NCI-H2081 (cell line): ENCODE measurements at regions not wholly inside any gene's neighbourhood (a gene's known extent, or its start where the extent isn't known, plus 50 kb on each side); places are given as distances from the start of the nearest gene placed in this dataset.
A peak's percentile ranks its signal among the peaks of the same experiment; 100 is the strongest.

Source experiments
- DNase-seq, 2 experiments: peaks; one replicate each; lab custom pipeline; 2025; lab: John Stamatoyannopoulos, UW

DNA sequence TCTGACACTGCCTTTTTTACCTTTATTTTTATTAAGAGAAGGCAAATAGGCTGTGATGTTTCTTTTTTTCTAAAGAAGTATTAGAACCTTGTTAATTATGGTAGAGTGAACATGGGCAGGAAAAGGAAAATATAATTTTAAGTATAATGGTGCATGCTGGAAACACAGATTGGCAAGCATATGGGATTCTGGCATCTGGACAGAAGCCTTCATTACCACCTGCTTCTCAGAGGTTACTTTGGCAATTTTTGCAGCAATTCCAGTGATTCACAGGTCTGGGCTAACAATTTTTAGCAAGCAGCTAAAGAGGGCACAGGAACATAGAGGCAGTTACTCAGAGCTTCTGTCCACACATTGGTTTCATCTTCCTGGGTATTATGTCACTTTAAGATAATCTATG is 258.3 kb downstream of the DIPK2A start:
- peak in 1 of 2 experiments; percentile 18 for DNase-seq

DNA sequence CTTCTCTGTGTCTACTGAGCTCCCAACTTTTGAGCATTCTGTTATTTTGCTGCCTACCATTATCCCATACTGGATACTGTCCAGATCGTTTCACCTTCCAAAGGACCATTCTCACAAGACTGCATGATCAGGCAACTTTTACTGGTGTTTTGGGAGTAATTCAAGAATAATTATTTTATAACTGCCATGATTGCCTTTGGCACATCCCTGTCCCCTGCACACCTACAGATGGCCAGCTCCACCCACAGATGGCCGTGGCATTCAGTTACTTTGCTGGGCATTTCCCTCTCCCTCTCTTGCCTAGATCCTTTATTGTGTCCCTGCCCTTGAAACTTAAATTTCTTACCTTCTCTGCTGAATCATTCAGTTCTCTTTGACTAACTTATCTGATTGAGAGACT is 263.9 kb downstream of the DIPK2A start:
- no peak for DNase-seq

DNA sequence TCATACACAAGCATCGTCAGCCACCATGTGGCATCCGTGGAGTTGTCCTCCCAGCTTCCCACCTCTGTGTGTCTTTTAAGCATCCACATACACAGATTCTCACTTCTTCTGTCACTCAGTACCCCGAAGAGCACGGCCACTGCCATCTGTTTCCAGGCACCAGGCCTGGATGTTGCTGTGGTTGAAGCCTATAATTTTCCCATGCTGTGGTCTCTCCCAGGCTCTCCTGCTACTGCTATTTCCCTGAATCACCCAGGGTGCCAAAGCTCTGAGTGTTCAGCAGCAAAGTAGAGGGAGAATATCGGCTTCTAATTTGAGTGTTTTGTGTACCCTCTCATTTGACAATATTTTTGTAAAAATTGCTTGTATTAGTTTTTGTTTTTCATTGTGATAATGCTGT is 265.7 kb downstream of the DIPK2A start:
- peak; percentile 26 to 55 for DNase-seq

DNA sequence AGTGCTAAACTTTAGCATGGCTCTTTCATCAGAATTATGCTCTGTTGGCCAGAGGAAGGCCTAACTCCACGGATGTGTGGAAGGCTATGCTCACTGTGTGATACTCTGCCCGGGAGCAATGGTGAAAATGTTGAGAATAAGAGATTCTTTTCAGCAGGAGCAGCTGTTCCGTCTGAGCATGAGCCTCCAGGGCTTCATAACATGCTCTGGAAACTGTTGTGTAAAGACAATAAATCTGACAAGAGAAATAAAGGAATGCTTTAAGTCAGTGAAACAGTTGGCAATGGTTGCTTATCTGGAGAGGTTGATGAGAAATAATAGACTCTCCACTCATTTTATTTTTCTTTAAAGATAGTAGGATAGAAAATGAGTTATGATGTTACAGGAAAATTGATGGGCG is 269.8 kb downstream of the DIPK2A start:
- DNase-seq = peak; percentile 8 to 19

DNA sequence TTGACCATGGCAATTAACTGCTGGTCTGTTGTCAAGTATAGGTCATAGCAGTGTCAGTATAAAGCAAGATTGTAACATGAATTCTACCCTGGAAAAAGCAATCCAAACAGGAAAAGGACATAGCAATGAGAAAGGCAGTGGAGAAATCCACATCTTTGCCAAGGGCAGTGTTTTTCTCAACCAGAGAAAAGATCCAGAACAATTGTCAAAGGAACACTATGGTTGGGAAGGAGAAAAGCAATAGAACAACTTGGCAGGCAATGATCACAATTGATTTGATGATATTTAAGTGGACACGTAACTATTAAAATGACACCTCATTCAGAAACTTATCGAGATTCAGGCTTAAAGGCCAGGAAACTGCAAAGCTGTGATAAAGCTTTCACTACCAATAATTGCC is 271.1 kb downstream of the DIPK2A start:
- DNase-seq = no peak

DNA sequence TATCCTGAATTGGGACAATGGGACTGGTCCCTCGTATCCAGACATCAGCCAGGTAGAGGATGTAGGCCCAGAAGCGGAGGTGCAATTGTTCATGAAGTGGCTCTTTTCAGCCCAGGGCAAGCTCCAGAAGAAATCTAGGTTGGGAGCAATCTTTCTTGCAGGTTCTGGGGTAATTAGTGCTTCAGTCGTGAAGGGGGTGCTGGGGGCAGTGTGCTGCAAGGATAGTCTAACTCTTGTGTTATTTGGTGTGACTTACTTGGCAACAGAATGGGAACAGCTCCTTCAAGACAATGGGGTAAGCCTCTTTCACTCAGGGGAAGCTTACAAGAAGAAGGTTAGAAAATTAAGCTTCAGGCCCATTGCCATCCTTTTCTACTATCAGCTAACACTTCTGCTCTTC is 273.0 kb downstream of the DIPK2A start:
- no peak for DNase-seq

DNA sequence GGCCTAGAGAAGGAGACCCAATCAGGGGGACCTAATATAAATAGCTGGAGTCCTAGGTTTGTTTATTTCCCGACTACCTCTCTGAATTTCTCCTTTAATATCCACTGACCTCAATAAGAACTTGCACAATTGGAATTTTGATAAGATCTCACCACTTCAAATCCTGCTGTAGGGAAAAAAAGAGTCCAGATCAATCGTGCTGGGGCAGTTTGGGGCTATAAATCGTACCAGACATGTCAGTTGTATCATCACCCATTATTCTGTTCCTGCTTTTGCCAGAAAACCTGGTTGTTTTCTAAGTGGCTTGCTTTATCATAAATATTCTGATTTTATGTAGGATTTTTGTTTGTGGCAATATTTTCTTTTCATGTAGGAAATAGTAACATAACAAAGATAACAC is 281.3 kb downstream of the DIPK2A start:
- no peak for DNase-seq

DNA sequence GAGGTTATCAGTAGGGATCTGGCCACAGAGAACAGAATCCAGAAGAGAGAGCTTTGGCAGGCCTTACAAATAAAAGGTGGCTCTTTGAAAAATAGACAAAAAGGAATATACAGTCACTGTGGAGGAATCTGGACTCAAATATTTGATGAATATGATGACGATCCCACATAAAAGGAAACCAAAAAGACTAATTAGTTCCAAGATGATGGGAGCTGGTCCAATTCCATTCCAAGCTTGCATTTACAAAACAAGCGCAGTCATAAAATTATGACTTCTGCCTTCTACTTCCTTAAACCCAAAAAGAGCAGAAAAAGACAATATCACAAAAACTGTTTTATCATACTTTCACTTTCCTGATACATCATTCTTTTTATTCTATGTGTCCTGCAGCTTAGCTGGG is 285.8 kb downstream of the DIPK2A start:
- DNase-seq = no peak

DNA sequence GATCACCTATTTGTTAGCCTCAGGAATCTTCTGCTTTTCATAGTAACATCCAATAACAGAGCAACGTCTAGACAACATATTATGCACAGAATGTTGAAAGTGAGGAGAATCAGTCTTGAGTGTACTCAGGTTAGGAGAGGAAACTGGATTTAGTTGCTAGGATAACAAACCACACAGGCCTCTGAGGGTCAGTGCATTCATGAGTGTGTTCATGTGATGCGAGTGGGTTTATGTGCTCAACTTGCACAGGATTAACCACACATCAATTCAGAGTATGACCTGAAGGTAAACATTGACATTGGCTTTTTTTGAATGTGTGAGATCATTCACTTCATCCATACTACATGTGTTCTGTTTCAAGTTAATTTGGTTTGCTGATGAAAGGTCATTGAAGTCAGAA is 287.6 kb downstream of the DIPK2A start:
- DNase-seq = no peak

DNA sequence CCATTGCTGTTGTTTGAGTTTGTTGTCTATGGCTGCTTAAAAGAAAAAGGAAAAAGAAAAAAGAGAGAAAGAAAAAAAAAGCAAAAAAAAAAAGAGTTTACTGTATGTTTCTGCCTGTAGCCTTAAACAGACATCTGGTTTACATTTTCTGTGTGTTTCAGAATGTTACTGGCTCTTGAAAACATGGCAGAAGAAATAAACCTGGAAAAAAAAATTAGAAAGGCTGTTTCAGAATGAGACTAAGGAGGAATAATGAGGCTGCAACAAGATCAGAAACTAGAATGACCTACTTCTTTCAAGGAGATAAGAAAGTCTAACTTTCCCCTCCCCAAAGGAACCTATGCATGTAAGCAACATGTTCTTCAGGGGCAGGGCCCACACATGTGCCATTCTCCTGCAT is 292.1 kb downstream of the DIPK2A start:
- DNase-seq = no peak

DNA sequence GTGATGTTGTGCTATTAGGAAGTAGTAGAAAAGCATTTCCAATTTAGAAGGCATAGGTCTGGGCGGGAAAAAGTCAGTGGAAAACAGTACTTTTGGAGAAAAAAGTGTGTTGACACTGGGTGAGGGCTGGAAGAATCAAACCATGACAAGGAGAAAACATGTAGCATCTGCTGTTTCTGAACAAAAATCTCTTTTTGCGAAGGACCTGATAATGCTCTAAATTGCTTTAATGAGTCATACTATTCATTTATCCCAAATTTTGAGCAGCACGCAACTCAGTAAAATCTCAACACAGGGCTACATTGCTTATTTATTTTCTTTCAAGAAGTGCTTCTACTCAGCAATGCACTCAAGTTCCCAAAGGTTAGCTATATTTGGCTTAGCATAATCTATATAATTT is 292.7 kb downstream of the DIPK2A start:
- no peak for DNase-seq

DNA sequence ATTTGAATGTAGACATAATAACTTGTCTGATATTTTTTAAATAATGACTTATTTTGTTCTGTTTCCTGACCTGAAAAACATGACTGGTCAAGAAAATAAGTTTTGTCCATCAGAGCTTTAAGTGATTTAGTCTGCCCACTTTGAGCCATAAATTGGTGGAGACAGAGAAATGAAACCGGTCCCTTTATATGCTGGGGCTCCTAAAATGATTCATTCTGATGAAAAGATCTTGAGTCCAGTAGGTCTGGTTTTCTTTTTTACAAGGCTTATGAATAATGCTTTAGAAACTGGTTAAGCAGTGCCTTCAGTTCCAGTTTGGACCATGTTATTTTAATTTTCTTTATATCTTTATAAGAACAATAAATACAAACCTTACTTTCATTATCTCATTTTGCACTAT is 293.2 kb downstream of the DIPK2A start:
- DNase-seq = no peak

DNA sequence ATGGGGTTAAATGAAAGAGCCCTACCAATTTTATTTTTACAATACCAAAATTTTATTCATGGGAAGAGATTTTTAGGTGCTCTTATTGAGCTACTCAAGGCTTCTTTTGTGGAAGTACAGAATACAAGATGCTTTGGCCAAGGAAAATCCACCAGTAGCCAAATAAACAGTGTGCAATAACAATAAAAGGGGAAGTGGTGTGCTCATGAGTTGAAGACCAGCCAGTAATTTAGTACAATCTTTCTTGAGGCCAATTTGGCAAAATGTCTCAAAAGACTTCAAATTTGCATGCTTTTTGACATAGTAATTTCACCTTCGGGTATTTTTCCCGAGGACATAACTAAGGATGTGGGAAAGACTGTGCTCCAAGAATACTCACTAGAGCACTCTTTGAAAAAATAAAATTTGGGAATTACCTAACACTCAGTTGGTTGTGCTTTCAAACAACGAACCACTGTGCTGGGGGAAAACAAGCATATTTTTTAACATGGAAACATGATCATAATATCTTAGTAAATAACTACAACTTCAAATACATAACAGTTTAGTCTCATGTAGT is 294.0 kb downstream of the DIPK2A start:
- DNase-seq = no peak

DNA sequence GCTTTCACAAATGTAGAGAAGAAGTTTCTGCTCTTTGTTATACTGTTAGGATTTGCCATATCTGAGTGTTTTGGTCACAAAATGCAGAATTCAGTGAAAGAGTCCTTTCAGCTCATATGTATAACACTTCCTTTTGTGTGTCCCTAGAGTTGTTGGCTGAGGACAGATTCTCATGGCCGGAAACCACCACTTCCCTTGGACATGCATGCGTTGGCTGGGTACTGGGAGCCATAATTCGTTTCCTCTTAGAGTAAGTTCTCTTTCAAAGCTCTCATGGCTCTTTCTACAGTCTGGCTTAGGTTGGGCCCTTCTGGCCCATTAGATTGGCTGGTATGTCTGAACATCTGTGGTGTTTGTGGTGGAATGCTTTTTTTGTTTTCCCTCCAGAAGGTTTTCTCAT is 298.5 kb downstream of the DIPK2A start:
- DNase-seq = no peak

DNA sequence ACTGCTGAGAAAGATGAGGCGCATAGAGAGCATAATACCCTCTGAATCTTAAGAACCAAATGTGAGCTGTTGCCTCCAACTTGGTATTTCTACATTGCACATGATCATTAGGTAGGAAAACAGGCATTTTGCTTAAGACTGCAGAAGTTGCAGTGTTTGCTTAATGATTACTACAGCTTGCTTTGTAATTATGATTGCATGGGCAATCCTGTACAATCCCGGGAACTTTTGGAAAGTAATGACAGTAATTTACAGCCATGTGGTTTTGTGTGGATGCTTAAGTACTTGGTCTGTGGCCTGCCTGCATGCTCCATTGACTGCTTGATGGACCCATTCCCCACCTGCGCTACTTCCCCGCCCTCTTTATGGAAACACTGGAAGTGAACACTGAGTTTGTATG is 301.1 kb downstream of the DIPK2A start:
- DNase-seq = peak; percentile 49 to 88

DNA sequence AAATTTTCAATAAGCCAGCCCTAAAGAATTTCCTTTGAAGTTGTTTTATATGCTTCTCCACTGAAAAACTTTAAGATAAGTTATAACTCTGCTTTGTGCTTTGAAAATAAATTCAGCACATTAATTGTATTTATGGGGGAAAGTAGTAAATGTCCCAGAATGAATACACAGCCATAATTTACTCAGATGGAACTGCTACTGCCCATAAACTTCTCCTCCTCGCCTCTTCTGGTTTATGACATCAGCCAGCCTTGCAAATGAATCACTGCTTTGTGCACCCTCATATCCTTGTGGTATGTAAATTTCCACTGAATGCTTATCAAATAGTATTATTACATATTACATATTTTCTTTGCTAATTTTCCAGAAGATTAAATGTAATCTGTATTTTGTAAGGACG is 302.0 kb downstream of the DIPK2A start:
- no peak for DNase-seq

DNA sequence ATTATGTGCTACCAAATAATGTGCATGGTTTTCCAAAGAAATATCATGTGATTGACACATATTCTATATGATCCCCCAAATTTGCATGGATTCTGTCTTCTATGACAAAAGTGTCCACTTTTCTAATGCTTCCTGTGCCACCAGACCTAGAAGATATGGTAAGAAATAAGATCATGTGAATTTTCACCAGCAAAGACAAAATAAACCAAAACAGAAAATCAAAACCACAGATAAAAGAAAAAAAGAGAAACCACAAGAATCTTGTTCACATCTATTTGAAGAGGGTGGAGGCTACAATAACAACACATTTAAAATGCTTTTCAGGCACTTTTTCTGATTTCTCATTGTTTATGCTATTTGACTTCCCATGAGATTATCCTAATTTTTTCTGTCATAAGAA is 303.4 kb downstream of the DIPK2A start:
- DNase-seq = no peak

DNA sequence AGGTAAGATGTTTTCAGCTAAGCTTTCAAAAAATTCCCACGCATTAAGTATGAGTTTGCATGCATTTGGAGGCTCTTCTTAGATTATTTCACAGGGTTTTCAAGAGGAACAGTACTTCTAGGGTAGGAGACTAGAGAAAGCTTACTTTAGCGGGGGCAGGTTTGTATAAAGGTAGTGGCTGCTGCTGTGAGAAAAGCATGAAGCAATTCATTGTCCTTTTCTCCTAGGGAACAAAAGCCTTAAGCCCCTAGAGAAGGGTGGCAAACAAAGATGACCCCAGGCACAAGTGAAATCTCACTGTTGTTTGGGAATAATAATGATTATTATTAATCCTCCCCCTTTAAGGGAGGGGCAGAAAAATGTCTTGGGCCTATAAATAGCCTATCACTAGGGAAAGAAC is 310.7 kb downstream of the DIPK2A start:
- no peak for DNase-seq

DNA sequence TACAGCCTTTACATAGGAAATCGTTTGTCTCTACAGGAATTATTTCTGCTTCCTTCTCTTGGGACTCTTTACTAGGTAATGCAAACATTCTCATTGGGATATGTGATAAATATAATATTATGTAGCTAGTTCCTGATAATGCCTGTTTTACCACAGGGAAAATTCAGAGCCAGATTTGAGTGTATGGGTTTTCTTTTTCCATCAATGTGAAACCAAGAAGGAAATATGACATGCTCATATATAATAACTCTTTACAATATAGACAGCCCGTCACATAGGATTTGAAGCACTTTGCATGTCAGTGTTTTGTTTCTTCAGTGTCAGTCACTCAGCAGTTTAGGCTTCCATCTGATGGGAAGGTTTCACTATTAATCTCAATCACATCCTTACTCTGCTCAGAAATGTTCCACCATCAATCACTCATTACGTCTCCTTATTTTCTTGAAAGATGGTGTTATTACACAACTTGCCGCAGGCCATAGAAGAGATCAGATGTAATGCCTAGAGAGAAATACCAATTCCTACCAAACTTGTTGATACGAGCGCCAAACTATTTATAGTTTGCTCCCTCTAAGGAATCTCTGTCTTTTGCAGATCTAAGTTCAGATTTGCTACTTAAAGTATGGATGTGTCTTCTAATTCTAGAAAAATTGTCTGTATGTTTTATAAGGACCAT is 314.8 kb downstream of the DIPK2A start:
- DNase-seq = no peak

DNA sequence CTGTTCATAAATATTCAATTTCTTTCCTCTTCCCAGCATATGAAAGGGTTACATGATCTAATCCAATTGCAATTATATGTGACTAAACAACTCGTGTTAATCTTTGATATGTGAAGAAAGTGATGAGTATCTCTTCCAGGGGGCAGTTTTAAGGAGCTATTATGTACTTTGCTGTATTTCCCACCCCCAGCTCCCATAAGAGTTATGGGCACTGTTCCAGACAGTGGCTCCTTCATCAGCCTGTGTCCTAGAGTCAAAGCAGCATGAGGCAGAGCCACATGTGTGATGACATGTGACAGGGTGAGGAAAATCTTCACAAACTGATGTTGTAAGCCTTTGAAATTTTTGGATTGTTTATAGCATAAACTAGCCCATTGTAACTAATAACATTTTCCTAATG is 315.4 kb downstream of the DIPK2A start:
- DNase-seq = no peak

DNA sequence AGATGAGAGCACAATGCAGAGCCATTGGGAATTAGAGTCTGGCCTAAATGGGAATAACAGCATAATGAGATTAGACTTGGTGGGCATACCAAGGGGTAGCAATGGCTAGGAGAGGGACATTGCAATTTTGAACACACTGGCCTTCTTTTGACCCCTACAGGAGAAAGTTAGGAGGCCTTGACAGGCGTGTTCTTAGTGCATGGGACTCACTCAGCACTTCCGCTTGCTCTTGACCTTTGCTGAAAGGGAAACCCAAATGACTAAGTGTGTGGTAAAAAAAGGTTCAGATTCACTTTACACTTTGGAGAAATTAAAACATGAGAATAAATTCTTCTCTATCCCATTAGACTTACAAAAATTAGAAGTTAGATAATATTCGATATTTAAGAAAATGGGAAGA is 317.4 kb downstream of the DIPK2A start:
- no peak for DNase-seq

DNA sequence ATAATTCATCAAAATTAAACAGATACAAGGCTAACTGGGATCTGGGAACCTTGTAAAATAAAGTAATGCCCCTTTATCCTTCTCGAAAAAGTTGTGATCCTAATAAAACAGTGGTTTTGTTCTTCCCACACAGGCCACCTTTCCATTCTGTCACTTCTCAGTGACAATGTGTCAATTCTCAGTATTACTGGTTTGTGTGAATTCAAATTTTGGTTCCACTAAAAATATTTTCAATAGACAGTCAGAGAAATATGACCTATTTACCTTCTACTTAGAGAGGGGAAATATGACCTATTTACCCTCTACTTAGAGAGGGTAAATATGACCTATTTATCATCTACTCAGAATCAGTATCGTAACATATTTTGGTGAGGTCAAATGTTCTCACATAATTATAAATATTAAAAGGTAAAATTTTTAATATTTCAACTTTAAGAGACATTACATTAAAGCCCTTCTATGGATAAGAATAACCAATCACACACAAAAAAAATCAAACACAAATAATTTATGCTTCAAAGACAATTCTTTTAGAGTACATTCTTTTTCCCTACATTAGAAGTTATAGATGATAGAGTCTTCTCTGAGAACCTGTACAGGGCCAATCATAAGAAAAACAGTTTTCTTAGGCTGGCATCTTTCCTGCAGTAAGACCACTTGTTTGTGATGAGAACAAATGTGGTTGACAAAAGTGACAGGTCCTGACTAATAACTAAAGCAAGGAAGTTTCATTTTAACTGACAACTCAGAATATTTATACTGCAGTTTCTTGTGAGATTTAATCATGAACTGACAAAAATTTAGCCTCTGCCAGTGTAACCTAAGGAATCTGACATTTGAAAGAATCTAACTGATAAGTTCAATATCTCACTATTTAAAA is 323.3 kb downstream of the DIPK2A start:
- DNase-seq = no peak

DNA sequence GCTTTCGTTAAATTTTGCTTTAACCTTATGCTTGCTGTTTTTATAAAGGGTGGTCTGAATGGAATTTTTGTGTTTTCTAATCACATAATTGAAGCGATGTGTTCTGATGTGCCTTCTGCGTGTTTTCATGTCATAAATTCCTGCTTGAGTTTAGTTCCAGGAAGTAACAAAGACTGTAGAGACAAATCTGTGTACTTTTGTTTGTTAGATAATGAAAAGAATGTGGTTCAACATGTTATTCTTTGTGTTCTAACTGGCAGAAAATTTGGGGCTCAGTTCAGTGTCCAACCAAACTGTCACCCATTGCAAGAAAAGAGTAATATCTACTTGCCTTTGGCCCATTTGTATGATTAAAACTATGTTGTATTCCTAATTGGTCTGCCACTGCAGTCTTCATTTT is 324.0 kb downstream of the DIPK2A start:
- DNase-seq = no peak
